Motor neuron (in vitro differentiated cells): ENCODE measurements at regions not wholly inside any gene's neighbourhood (a gene's known extent, or its start where the extent isn't known, plus 50 kb on each side); places are given as distances from the start of the nearest gene placed in this dataset.

Experiments
- ATAC-seq, 8 experiments: fragments of 200-7000 bp; cut with Tn5 transposase; replicated peaks in 6 of 8; 2 replicates each; pipeline ENCODE4 v1.8.0; 2021; ENCODE audit warnings: mild to moderate bottlenecking in 8 of 8, moderate library complexity in 8 of 8
- H3K27ac ChIP-seq, 2 donors: fragments of 250-450 bp; sonication (Bioruptor Pico); 2 replicates each; pipeline ENCODE4 v1.9.0; 2021; ENCODE audit warnings: antibody characterized with exemption in 2 of 2, mild to moderate bottlenecking in 2 of 2, moderate library complexity in 1 of 2
- H3K4me1 ChIP-seq, 2 donors: fragments of 250-450 bp; sonication (Bioruptor Pico); replicated peaks in 1 of 2; 2 replicates each; pipeline ENCODE4 v1.6.1; 2021; ENCODE audit warnings: antibody characterized with exemption in 2 of 2, mild to moderate bottlenecking in 2 of 2, moderate library complexity in 1 of 2
- H3K4me3 ChIP-seq, 5 donors: fragments of 250-450 bp; sonication (Bioruptor Pico); 2 replicates each; pipeline ENCODE4 v1.9.0; 2021; ENCODE audit warnings: antibody characterized with exemption in 5 of 5, mild to moderate bottlenecking in 5 of 5, moderate library complexity in 4 of 5
- WGBS, 10 experiments: fragments of 450-650 bp; shearing (Covaris generic); methylation state at CpG; one replicate each; pipeline ENCODE4 v1.0.0; 2022; 5-methylcytosine and 5-hydroxymethylcytosine counted together
- in situ Hi-C, 9 experiments: fragments of 400-800 bp; cut with MboI; loops; one replicate each; pipeline ENCODE4 v1.15.0; 2021; ENCODE audit warnings: low sequenced_read_pairs in 9 of 9, low pct_unique_long_range_greater_than_20kb in 2 of 9; ENCODE audit not compliant: unreplicated experiment in 9 of 9

GRCh38 chr13:80574113-80574850, 233.4 kb upstream of the SPRY2 start:
- ATAC-seq, result no peak
- Histone ChIP-seq H3K27ac (no peak overlapping the region), H3K4me3 (no peak overlapping the region), H3K4me1 (peaks cover 0 to 12% of the 10 kb centered on the region in 2 donors)
- in situ Hi-C loops, result no loop called here
- 0 to 97% (median 75%) methylated on average over 1 to 6 of the region's 6 CpGs for WGBS, 10 experiments

- peak in 2 of 8 experiments; percentile 28 to 29 for ATAC-seq
- no peak overlapping the region for H3K27ac ChIP-seq
- H3K4me1 ChIP-seq, result peaks cover 0 to 12% of the 10 kb centered on the region in 2 donors
- in situ Hi-C loops, result no loop called here
- no peak overlapping the region for H3K4me3 ChIP-seq
- WGBS, 10 experiments, result 7 to 90% (median 80%) methylated on average over 1 to 5 of the region's 5 CpGs; no CpG with 5 or more reads in 1 of the 10 experiments
Measured at GRCh38 chr13:80572923-80573316, 232.0 kb upstream of the SPRY2 start.

GRCh38 chr13:80572308-80572922, 231.5 kb upstream of the SPRY2 start:
- ATAC-seq, result peak in 3 of 8 experiments; percentile 14 to 69 (median 29)
- in situ Hi-C loops, result no loop called here
- no peak overlapping the region for H3K27ac ChIP-seq

GRCh38 chr13:80571346-80572307, 230.7 kb upstream of the SPRY2 start:
- Histone ChIP-seq H3K4me3 (no peak overlapping the region), H3K27ac (no peak overlapping the region), H3K4me1 (peaks cover 0 to 9% of the 10 kb centered on the region in 2 donors)
- WGBS, 10 experiments, result 0 to 100% (median 80%) methylated on average over 1 to 4 of the region's 4 CpGs
- ATAC-seq, result no peak
- in situ Hi-C loops, result no loop called here

More at GRCh38 chr13:80572308-80572922, 231.5 kb upstream of the SPRY2 start:
- Histone ChIP-seq H3K4me3 (no peak overlapping the region), H3K4me1 (peaks cover 0 to 9% of the 10 kb centered on the region in 2 donors)
- WGBS, 10 experiments, result 0 to 100% (median 78%) methylated on average over 1 to 4 of the region's 4 CpGs; no CpG with 5 or more reads in 2 of the 10 experiments

GRCh38 chr13:80563439-80563838, 222.5 kb upstream of the SPRY2 start:
- ATAC-seq, result no peak
- Histone ChIP-seq H3K27ac (no peak overlapping the region), H3K4me3 (no peak overlapping the region), H3K4me1 (no peaks in the 10 kb centered on the region)
- 4 to 100% (median 76%) methylated on average over 2 to 4 of the region's 4 CpGs for WGBS, 10 experiments
- in situ Hi-C loops, result no loop called here

GRCh38 chr13:80562433-80563156, 221.7 kb upstream of the SPRY2 start:
- Histone ChIP-seq H3K4me1 (peaks cover 0 to 4% of the 10 kb centered on the region in 2 donors), H3K27ac (no peak overlapping the region), H3K4me3 (no peak overlapping the region)
- ATAC-seq, result no peak
- in situ Hi-C loops, result no loop called here
- 20 to 100% (median 89%) methylated on average over 1 to 4 of the region's 4 CpGs; no CpG with 5 or more reads in 2 of the 10 experiments for WGBS, 10 experiments

GRCh38 chr13:80560609-80561008, 219.7 kb upstream of the SPRY2 start:
- in situ Hi-C loops, result no loop called here
- no peak for ATAC-seq
- Histone ChIP-seq H3K4me3 (no peak overlapping the region), H3K4me1 (peaks cover 0 to 4% of the 10 kb centered on the region in 2 donors), H3K27ac (no peak overlapping the region)

GRCh38 chr13:80559944-80560343, 219.0 kb upstream of the SPRY2 start:
- no peak for ATAC-seq
- WGBS, 10 experiments, result 0 to 95% (median 69%) methylated on average over 1 to 5 of the region's 5 CpGs
- Histone ChIP-seq H3K27ac (no peak overlapping the region), H3K4me3 (no peak overlapping the region), H3K4me1 (peaks cover 0 to 6% of the 10 kb centered on the region in 2 donors)
- in situ Hi-C loops, result no loop called here

GRCh38 chr13:80558074-80558473, 217.1 kb upstream of the SPRY2 start:
- peak in 2 of 8 experiments; percentile 22 to 23 for ATAC-seq
- in situ Hi-C loops, result no loop called here
- H3K27ac ChIP-seq, result peak overlapping the region in 1 of 2 donors; percentile 36
- WGBS, 10 experiments, result 0 to 100% (median 71%) methylated on average over 1 to 4 of the region's 4 CpGs
- H3K4me1 ChIP-seq, result peaks cover 3 to 8% of the 10 kb centered on the region in 2 donors
- no peak overlapping the region for H3K4me3 ChIP-seq

GRCh38 chr13:80555796-80556678, 215.1 kb upstream of the SPRY2 start:
- H3K4me1 ChIP-seq, result peaks cover 14% of the 10 kb centered on the region in 2 donors
- no peak overlapping the region for H3K4me3 ChIP-seq
- ATAC-seq, result no peak
- WGBS, 10 experiments, result 0 to 100% (median 79%) methylated on average over 1 to 5 of the region's 5 CpGs
- in situ Hi-C loops, result no loop called here
- no peak overlapping the region for H3K27ac ChIP-seq

- in situ Hi-C loops, result no loop called here
- no peak for ATAC-seq
- Histone ChIP-seq H3K4me1 (peaks cover 12 to 14% of the 10 kb centered on the region in 2 donors), H3K4me3 (no peak overlapping the region), H3K27ac (no peak overlapping the region)
- WGBS, 10 experiments, result 0 to 27% (median 23%) methylated on average over 2 to 4 of the region's 4 CpGs; no CpG with 5 or more reads in 4 of the 10 experiments
Measured at GRCh38 chr13:80552851-80553440, 212.0 kb upstream of the SPRY2 start.
